GM19193 (cell line): ENCODE measurements at regions not wholly inside any gene's neighbourhood (a gene's known extent, or its start where the extent isn't known, plus 50 kb on each side); places are given as distances from the start of the nearest gene placed in this dataset.

Source experiments
- POLR2A ChIP-seq: IDR thresholded peaks from 4 replicates; pipeline ENCODE4 v1.6.1; 2011; ENCODE audit not compliant: insufficient read depth, insufficient read length; ENCODE audit errors: extremely low read depth

DNA sequence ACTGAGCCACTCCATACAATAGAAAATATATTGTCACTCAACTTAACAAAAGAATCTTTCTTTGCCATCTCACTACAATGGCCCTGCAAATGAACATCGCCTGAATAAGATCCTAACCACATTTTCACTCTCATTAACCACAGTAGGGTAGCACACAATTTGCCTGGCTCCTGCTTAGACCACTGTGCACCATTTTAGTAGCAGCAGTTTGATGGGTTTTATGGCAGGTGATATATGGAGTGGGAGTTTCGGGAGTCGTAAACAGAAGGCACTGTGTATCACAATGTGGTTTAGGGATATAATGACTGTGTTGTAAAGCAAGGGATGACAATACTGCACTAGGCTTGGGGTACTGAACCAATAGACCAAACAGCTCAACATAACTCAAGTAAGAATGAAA is 617.4 kb downstream of the BCL11A start:
- TF ChIP-seq POLR2A: no peak

DNA sequence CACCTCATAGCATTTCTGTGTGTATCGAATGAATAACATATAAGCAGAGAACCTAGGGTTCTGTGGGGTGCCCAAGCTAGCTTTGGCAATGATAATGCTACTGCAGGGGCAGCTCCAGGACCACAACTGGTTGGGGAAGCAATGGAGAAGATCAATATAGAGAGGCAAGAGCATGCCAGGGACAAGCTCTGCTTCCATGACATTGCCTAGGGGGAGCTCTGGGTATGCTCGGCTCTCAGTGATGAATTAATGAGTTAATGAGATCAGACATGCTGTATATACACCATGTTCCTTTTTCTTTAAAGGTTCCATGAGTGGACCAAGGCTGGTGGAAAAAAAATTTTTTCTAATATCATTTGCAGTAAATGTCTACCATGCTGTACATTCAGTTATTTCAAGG is 618.4 kb downstream of the BCL11A start:
- TF ChIP-seq POLR2A: no peak

DNA sequence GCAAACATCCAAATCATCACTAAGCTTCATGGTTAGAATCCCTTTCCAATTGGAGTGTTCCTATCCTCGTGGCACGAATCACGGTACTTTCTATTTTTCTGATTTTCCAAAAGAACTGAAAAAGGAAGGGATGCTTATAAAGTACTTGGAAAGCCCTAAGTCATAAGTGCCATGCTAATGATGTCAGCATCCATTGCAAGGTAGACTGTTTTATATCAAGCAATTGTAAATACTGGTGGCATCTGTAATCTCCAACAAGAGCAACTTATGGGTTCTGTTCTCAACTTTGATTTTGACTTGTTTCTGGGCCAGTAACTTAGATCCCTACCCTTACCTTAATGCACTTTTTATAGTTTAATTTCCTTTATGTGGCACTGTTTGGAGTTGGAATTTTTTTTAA is 619.5 kb downstream of the BCL11A start:
- no peak for TF ChIP-seq POLR2A

DNA sequence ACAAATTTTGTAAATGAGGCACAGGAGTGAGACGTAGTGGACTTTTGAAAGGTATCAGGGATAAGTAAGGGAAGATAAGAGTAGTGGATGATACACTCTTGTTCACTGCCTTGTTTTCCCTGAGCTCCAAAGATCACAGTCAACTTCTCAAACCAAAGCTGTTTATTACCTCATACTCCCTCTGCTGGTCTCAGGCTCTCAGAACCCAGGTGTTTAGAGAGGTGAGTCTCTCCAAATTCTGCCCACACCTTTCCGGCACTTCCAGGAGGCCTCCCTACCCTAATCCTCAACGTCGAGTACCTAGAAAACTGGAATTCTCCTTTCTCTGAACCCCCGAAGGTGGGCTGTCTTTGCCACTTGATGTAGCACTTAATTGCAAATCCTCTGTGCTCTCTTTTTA is 621.1 kb downstream of the BCL11A start:
- no peak for TF ChIP-seq POLR2A

DNA sequence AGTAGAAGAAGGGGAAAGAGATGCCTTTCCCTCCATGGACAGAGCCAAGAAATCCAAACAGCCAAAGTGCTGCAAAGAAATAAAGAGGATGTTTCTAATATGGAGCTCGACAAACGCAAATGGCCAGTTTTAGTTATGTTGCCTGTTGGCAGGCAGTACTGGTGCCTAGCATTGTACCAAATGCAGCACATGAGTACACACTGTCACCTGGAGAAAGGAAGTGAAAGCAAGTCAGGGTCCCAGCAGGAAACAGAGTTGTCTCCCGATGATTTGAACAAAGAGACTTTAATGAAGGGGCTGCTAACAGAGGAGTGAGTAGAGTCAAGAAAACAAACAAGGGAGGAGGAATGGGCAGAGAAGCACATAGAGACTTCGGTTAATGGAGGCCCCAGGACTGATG is 623.0 kb downstream of the BCL11A start:
- no peak for TF ChIP-seq POLR2A

DNA sequence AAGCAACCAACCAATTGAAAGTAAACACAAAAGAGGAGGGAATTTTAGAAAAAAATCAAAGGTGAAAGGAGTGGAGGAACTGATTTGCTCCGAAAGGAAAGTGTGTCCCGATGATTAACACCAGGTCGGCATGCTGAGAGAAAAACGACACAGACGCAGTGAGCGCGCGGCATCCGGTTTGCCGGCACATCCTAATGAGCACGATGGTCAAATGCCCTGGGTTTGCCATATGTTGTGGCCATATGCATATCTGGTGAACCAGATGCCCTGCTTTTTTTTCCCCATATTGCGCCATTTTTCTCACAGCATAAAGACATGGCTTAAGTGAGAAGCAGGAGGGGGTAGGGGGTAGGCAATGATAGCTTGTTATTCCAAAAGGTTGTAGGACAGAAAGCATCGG is 626.7 kb downstream of the BCL11A start:
- no peak for TF ChIP-seq POLR2A

DNA sequence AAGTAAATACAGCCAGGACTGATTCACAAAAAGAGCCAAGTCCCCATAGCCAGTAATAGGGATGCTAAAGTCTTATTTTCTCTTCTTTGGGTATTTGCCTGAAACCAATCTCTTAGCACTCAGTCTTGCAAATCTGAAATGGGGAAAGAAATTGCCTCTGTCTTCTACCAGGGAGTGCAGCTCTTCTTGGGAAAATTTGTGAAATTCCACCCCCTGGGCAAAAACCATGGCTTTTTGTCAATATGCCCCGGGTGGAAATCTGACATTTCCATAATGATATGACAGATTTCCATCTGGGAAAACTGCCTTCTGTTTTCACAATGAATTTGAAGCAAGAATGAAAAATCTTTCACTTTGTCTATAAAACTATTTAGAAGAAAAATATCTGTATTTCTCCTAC is 628.1 kb downstream of the BCL11A start:
- no peak for TF ChIP-seq POLR2A

DNA sequence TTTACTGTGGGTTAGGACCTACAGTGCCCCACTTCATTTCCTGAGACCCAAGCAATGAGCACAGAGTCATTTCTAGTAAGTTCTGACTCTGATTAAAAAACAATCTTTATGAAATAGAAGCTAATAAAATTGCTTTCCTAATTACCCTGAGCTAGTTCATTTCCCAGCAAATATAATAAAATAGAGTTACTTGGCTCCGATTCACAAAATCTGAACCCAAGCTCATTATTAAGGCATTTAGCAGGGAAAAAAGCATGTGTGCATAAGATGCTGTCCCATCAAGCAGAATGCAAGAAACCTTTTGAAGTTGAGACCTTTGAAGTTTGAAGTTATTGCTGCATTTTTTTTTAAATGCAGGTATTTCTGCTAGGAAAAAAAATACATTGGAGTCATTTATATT is 629.1 kb downstream of the BCL11A start:
- TF ChIP-seq POLR2A: no peak

DNA sequence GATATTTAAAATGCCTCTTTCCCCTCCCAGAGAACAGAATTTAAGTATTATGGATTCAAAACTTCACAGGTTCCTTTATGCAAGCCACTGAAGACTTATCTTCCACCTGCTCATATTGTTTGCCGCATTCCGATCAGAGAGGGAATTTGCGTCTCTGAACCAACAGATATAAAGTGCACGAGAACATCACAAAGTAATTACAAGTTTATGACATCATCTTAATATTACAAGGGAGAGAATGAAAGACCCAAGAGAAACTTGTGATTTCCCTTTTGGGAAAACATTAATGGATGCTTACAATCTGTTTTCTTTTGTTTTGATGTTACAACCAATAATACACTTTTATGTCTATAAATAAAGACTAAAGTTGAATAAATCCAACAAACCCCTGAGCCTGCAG is 631.0 kb downstream of the BCL11A start:
- no peak for TF ChIP-seq POLR2A

DNA sequence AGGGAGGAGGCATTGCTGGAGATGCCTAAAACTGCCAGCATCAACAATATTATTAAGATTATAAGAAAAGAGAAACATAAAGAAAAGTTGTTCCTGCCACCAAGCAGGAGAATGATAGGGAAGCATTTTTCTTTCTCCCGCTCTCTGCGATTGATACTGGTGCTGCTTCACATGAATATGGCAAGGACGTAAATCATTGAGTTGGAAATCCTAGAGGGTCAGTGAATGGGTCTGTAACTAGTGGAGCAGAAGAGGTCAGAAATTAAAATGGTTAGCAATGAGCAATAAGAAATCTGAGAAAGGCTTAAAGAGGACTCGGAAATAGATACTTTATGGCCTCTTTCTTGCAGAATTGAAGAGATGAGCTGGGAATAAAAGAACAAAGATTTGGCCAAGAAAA is 631.7 kb downstream of the BCL11A start:
- TF ChIP-seq POLR2A: no peak

DNA sequence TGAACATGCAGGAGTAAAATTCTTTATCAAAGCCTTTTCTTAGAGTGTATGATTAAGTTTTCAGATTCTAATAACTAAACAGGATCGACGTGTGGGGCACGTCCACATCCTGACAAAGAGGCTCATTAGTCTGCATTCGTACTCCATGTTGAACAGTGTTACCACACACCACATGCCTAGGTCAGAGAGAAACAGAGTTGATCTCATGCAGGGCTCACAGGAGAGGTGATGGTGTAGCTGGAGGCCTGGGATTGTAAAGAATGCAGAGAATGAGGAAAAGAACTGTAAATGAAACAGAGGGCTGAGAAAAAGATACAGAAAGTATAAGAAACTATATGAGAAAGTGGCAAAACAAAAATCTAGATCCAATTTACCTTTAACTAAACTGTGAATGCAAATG is 632.5 kb downstream of the BCL11A start:
- no peak for TF ChIP-seq POLR2A

DNA sequence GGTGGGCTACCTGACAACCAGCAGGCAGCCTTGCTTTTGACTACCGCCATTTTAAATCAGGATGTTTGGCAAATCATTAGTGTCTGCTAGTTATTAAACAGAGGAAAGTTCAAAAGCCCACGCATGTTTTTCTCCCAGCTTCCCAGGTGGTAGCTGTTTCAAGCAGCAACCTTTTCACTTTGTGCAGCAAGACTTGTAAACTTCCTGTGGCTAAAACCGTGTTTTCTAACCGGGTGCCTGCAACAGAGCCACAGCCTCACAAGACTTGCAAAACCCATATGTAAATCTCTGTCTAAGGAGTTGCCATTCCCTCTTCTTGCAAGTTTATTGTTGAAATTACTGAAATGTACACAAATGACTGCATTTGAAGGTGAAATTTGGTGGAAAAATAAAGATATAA is 633.1 kb downstream of the BCL11A start:
- no peak for TF ChIP-seq POLR2A

DNA sequence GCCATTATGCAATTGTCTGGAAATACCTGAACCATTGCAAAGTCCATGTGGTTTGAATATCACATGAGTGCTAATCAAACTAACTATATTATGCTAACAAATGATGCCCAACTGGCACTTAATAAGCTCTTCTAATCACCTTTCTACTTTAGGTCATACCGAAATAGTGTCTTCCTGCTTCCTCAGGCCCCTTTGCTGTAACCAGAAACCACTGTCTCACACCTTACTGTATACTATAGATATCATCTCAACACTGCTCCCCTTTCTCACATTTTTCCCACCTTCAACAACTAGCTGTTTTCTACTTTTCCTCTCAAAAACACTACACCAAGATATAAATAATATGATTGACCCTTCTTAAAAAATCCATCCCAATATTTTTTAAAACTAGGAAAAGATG is 633.9 kb downstream of the BCL11A start:
- TF ChIP-seq POLR2A: no peak

DNA sequence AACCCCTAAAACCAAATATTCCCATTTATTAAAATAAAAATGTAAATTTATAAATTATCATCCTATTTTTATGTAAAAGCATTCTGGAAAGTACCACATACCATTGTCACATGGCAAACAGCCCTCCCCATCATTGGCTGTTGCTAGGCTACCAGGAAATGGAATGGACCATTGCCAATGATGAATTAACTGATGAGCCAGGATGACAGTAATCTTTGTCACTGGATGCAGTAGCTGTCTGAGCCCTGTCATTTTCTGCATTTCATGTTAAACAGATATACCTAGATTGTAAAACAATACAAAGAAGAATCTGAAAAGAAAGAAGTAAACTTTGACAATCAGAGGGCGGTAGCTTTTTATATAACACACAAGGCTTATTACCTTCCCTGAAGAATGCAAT is 641.4 kb downstream of the BCL11A start:
- TF ChIP-seq POLR2A: no peak

DNA sequence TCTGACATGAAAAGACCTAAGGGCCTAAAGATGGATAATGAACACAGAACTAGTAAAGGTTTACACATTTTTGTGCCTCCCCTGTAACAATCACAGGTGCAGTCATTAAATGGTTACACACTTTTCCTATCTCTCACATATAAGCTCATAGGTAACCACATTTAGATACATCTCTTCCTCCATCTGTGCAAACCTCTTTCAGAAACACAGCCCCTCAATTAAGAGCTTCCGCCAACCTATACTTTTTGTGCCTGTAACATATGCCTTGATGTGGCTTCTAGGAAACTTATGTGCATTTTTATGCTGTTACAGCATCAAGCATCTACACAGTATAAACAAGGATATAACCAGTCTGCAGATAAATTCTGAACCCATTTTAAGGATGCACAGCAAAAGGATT is 643.3 kb downstream of the BCL11A start:
- no peak for TF ChIP-seq POLR2A

DNA sequence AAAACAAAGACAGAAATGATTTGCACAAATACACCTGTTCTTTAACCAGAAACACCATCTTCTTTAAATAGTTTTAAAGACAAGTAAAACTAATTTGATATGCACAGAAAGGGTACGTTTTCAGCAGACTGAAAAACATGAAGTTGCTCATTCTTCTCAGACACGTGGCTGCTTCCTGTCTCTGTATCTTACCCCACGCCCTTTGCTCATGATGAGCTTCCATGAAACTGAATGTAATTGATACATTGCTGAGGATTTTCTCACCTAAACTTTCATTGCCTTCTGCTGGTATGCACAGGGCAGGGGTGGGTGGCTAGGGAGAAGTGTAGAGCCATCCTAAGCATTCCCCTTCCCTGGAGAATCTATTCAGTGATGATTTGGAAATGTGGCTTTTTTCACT is 644.3 kb downstream of the BCL11A start:
- TF ChIP-seq POLR2A: no peak

DNA sequence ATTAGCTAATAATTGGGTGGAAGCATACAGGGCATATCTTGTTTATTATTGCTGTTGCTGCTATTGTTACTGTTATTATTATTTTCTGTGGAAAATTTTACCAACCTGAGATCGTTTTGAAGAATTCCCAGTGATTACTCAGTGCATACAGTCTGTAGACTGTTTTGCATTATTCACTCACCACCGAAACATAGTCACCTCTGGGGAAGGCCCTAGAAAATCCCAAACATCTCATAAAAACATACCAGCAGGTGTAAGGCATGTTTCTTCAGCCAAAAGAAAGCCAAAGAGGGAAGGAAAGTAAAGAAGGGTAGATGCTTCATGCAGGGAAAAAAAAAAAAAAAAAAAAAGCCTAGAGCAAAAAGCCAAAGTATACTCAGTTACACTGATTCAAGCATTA is 647.7 kb downstream of the BCL11A start:
- TF ChIP-seq POLR2A: no peak

DNA sequence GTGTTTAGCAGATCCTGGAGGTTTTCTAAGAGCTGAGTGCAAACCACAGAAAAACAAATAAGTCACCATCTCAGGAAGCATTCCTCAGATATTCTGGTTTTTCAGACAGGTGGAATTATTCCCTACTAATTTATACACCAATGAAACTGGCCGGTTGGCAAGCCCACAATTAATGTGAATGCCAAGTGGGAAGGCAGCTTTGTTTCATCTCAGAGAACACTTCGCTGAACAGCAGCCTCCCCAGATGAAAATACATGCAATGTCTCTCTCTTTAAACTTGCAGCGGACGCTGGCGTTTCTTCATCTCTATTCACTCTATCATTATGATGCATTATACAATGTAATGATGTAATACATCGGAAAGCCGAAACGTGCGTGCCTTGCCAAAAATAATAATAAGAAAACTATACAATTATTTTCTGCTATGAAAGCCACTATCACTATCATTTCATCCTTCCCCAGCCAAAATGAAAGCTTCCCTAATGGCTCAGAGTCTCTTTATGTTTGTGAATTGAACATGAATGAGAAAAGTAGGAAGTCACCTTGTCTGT is 649.4 kb downstream of the BCL11A start:
- TF ChIP-seq POLR2A: no peak

DNA sequence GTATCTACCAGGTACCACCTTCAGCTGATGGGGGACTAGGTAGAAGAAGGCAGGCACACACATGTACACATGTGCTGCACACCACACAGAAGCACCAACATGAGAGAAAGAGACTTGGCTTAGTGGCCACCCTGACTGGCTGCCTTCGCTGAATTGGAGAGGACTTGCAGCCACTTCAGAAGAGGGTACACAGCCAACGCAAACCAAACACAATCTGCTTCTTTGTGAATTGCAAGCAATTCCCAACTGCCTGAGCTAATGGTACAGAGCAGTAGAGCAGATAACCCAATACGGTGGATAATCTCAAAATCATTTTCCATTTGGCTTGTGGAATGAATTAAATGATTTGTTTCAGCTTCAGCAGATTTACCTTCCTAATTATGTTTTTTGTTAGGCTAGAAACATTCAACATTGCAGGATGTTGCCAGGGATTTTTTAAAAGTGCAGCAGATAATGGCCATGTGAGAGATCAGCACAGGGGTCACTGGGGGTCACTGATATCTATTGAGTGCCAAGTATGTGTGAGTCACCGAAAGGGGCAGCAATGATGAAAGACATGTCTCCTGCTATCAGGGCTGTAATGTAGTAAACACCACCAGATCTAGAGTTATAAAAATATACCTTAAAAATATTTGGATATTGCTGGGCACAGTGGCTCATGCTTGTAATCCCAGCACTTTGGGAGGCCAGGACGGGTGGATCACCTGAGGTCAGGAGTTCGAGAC is 652.6 kb downstream of the BCL11A start:
- no peak for TF ChIP-seq POLR2A
